ENCODE measurements at regions not wholly inside any gene's neighbourhood (a gene's known extent, or its start where the extent isn't known, plus 50 kb on each side); places are given as distances from the start of the nearest gene placed in this dataset.
A peak's percentile ranks its signal among the peaks of the same experiment; 100 is the strongest.

DNA sequence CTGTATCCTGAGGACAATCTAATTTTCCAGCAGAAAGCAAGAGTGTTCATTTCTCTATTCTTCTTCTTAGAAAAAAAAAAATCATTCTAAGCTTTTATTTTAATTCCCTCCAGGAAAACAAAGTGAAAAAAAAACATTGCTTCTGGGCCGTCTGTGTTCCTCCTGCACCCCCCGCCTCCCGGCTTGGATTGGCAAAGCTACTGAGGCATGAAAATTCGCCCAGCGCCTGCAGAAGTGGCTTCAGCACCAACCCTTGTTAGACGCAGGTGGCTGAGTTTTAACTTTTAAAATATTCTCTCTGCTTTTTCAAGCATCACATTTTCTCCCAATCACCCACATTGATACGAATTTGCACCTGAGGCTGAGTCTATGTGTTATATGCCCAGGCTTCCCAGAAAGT is 401.6 kb downstream of the BRD1 start:
- DNase-seq = peak; percentile 19

DNA sequence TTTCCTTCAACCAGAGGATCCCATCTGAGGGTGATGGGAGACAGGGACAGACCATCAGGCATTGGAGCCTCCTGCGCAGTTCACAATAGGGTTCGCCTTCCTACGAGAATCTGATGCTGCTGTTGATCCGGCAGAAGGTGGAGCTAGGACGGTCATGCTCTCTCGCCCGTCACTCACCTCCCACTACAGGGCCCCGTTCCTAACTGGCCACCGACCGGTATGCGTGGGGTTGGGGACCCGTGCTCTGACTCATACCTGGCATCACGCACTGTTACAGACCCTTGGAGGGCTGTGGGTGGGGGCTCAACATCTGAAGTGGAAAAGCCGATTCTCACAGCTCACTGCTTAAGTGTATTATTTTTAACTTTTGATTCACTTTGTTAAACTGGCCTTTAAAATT is 402.3 kb downstream of the BRD1 start:
- peak; percentile 54 for DNase-seq

DNA sequence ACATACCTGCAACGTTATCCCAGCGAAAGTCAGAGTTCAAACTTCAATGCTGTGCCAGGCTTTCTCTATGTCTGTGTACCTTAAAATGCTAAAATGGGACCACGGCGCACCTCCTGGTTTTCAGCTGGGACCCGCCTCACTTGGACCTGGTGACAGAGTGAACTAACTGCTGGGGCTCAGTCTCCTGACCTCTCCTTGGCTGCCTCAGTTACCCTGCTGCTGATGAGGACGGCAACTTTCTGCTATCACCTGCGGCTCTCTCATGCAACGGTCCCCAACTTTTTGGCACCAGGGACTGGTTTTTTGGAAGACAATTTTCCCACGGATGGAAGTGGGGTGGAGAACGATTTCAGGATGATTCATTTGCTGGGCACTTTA is 402.8 kb downstream of the BRD1 start:
- no peak for DNase-seq

DNA sequence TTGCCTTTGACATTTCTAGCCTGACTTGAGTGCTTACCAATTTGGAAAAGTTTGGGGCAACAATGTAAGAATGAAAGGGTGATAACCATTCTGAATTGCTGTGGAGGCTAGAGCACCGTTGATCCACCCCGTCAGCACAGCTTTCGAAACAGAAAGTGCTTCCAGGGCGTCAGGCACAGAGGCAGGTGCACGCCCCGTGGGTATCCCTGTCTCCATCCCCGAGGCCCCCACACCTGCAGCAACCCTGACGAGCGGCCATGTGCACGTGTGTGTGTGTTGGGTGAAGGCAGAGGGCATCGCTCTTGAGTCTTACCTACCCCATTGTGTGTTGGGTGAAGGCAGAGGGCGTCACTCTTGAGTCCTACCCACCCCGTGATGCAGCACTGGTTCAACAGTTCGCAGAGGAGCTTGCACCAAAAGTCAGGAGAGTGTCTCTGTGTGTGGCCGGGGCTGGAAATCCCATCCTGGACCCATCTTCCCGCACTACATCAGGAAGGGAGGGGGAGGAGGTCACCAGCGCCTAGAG is 404.5 kb downstream of the BRD1 start:
- DNase-seq = no peak

DNA sequence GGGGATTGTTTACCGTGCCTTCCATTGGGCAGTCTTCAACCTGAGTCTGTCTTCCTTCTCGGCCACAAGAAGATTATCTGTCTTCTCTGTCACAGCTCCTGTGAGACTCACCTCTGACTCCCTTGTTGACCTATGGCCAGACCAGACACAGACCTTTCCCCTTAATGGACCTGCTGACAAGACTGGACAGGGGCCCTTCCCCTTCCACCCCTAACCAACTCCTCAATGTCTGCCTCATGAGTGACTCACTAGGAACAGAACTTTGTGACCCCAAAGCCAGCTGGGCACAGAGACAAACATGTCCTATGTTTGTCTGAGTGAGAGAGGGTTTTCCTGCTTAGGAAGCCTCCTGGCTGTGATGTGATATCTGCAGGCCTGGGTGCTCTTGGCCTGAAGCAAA is 405.0 kb downstream of the BRD1 start:
- no peak for DNase-seq

DNA sequence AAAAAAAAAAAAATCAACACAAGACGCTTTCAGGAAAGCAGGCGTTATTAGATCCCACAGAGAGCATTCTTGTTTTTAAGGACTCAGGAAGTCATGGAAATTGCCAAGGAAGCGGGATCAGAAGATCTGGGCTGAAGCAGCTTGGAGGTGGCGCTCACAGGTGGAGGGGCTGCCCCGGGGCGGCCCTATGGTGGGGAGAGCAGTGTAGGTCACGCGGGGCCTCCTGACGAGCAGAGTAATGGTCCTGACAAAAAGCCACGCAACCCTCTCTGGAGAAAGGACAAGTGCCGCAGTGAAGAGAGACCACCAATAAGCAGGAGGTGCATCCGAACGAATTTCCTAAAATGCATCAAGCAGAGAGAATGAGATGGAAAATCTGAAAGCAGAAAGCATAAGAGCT is 407.0 kb downstream of the BRD1 start:
- DNase-seq = no peak

DNA sequence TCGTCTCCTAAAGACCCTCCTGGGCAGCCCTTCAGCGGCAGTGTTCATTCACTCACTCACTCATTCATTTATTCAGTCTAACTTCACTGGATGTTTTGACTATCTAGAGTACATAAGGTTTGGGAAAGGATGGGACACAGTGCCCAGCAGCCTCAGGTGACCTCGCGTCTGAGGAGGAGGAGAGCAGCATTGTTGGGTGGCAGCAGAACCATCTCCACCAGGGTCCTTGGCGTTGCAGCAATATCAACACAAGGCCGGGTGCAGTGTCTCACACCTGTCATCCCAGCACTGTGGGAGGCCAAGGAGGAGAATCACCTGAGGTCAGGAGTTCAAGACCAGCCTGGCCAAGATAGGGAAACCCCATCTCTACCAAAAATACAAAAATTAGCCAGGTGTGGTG is 408.0 kb downstream of the BRD1 start:
- no peak for DNase-seq

DNA sequence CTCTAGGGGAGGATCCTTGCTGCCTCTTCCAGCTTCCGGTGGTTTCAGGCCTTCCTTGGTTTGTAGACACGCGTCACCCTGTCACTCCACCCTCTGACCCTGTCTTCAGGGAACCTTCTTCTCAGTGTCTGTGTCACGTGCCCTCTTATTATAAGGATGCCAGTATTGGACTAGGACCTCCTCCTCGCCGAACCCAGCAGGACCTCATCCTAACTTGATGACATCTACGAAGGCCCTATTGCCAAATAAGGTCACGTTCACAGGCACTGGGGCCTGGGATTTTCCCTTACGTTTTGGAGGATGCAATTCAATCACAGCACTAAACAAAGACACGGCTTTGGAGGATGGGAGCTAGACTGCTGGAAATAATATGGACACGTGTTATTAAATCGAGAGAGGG is 408.7 kb downstream of the BRD1 start:
- DNase-seq = no peak

DNA sequence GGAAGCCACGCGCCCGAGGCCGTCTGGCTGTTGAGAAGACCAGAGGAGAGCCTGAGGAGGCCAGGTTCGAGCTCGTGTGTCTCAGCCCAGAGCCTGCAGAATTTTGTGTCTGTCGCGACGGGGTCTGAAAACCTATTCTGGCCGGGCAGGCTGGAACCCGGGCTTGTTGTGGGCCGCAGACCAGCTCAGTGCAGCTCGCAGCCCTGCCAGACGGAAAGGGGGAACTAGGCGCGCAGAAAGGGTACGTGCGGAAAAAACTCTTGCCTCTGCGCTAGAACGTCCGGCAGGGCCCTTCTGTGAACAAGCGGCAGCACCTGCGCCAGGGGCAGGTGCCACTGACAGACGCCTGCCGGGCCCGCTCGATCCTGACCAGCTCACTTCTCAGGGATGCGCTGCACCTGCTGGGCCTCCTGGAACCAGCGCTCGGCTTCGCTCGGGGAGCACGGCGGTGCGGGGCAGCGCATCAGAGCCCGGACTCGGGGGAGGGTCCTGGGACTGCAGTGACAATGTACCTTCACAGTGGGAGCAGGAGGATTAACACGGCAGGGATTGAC is 409.3 kb downstream of the BRD1 start:
- no peak for DNase-seq

DNA sequence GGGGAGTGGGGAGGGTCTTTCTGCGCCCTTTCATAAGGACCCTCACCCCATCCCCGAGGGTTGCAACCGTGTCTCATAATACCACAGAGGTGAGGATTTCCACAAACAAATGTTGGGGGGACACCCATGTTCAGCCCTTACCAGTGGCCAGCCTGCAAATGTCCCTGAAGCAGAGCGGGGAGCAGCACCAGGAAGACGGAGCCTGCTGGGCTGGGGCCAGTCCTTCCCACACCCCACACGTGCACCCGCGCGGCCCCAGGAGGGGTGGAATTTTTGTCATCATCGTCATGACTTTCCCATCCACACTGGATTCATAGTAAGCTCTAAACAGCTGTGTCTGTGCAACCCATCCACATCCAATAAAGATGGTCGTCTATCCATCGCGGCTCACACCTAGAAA is 409.8 kb downstream of the BRD1 start:
- DNase-seq = no peak

DNA sequence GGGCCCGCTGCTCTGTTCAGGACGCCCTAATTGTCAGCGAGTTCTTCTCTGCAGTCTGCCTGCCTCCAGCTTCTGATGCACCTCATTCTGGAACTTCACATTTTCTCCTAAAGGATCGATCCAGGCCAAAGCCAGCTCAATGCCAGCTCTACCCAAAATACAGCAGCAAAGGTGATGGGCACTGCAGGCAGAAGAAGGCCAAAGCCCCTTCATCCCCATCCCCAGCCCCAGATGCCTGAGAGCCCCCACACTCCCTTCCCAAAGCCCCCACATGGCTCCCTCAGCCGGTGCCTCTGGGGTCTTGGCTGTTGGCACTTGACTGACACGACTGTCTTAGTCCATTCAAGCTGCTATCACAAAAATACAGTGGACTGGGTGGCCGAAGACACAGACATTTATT is 410.3 kb downstream of the BRD1 start:
- no peak for DNase-seq

DNA sequence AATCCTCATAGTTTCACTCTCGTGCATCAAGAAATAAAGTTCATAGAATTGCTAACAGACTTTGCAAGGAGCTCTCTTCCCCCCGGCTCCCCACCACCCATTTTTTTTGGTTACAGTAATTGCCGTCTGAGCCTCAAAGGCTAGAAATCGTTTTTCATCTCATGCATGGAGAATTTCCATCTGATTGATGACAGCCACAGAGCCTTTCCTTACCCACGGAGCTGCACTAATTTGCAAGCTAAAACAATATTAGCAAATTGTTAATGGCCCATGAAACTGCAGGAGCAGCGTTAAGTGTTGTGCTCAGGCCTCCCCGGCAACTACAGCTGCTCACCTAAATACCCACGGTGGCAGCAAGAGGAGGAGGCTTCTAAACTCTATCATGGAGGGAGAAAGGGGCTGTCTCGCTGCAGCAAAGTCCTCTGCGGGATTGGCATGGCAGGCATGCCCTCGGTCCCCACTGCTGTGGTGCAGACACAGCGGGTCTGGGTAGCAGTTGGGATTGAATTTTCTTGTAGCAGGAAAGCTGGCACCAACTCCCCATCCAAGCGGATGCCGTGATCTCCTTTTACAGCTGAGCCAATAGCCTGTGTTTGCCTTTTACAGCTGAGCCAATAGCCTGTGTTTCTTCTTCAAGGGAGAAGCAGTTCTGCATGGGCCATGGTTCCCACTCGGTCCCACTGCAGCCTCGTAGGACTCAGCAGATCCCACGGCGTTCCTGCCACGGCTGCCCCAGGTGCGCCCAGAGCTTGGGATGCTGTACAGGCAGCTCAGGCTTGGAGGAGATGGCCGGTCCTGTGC is 412.3 kb downstream of the BRD1 start:
- no peak for DNase-seq

- no peak for DNase-seq
Measured at GRCh38 chr22:49413551-49413950, 414.1 kb downstream of the BRD1 start.

DNA sequence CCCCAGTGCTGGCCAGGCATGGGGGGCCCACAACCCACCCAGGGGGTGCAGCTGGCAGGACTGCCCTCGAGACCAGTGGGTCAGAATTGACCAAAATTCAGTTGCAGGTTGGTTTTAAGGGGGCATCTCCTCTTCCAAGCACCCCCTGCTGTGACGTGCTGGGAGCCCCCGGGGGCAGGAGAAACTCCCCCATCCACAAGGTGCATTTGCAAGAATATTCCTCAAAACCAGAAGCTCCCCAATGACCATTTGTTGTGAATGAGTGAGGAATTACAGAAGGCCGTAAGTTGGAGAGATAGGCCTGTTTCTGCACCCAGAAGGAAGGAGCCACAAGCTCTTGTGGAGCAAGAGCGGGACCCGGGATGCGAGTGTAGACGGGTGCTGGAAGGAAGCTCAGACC is 414.5 kb downstream of the BRD1 start:
- DNase-seq = no peak

DNA sequence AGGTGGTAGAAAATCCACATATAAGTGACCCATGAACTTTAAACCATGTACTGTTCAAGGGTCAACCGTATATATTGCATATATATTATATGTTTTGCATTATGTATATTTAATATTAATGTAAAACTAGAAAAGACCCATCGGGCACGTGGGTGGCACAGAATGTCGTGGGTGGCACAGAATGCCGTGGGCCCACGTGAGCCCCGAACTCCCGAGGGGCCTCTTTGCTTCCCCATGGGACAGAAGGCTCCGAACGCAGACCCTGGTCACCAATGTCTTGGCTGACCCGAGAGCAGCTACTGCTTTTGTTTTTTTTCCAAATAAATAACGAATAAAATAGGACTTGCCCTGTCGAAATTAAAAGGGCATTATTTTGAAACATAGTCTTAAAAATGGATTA is 415.4 kb downstream of the BRD1 start:
- DNase-seq = no peak

- DNase-seq = no peak
Measured at GRCh38 chr22:49411236-49411635, 416.4 kb downstream of the BRD1 start.

DNA sequence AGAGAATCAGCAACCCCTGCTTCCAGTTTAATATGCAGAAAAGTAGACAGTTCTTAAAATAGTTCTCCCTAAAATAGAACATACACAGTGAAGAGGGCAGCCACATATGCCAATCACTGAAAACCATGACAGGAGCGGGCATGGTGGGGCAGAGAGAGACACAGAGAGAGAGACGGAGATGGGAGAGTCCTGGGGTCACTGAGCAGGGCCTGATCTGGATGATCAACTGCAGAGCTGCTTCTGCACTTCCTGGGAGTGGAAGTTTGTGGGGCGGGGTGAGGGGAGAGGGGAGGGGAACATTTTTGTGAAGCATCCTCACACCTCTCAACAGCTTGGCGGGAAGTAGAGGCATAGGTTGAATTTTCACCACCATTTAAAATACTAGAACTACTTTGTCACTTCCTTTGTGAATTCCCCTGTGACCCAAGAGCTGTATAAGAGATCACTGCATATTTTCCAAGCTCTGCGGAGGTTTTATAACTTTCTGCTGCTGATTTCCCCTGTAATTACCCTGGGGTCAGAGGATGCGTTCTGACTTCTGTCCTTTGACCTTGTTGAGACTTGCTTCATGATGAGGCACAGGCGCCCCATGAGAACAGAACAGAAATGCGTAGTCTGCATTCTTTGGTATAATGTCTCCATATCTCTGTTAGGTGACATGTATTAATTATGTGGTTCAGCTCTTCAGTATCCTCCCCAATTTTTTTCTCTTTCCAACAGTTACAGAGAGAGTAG is 419.4 kb downstream of the BRD1 start:
- no peak for DNase-seq

DNA sequence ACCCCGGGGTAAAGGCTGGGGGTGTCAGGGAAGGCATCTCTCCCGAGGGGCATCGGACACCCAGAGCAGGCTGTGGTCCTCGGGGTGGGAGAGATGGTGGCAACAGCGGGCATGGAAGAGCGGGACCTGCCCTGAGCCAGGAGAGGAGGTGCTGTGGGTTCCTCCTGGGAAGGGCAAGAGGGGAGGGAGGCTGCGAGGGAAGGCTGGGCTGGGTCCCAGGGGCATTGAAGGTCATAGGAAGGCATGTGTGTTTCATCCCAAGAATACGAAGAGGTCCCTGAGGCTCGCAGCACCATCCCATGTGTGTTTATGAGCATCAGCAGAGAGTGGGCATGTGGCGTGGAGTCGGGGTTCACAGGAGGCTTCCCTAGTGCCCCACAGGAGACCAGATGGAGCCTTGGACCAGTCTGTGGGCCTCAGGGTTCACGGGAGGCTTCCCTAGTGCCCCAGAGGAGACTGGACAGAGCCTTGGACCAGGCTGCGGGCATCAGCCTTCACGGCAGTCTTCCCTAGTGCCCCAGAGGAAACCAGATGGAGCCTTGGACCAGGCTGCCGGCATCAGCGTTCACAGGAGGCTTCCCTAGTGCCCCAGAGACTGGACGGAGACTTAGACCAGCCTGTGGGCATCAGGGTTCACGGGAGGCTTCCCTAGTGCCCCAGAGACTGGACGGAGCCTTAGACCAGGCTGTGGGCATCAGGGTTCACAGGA is 420.6 kb downstream of the BRD1 start:
- DNase-seq = no peak

GRCh38 chr22:49406047-49406650 is 421.5 kb downstream of the BRD1 start:
- no peak for DNase-seq

GRCh38 chr22:49405590-49405989 is 422.1 kb downstream of the BRD1 start:
- DNase-seq = no peak

GRCh38 chr22:49404576-49405241 is 423.0 kb downstream of the BRD1 start:
- no peak for DNase-seq

GRCh38 chr22:49404020-49404419 is 423.7 kb downstream of the BRD1 start:
- DNase-seq = no peak

Data from NCI-H345 (cell line).